ENCODE measurements at regions not wholly inside any gene's neighbourhood (a gene's known extent, or its start where the extent isn't known, plus 50 kb on each side); places are given as distances from the start of the nearest gene placed in this dataset.

DNA sequence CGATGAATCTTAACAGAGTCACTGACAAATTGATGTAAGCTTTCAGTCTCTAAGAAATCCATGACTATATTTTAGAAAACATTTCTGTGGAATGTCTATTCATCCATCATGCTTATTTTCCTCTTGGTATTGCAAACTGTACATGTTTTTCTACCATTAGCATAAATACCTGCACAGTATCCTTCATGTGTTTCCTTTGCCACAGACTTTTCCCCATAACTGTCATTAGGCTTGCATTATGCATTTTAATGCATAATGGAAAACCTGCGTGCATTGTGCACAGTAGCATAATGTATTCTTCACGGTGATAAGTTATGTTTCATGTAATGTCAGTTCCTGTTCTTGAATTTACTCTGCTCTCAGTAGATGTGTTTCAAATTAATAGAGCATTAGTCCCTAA lies 403.1 kb upstream of the EPHA3 start:
- TF ChIP-seq POLR2AphosphoS5 (IDR thresholded peaks at IDR 0.05; ENCODE audit: low read depth, low read length), result no peak
- no peak for TF ChIP-seq SPI1 (IDR thresholded peaks at IDR 0.05; ENCODE audit: low read depth, low read length)
- TF ChIP-seq POLR2A (IDR thresholded peaks at IDR 0.05; ENCODE audit: low read depth, low read length), result no peak

All from GM12891 (cell line).